Ammon's horn (tissue), 1 donor: ENCODE measurements at regions not wholly inside any gene's neighbourhood (a gene's known extent, or its start where the extent isn't known, plus 50 kb on each side); places are given as distances from the start of the nearest gene placed in this dataset.
A peak's percentile ranks its signal among the peaks of the same experiment; 100 is the strongest.

Experiments
- DNase-seq: peaks from one replicate; pipeline ENCODE4 v3.0.0-alpha.2; 2016; ENCODE audit warnings: low spot score

- DNase-seq: no peak
These were observed 441.1 kb upstream of the HTR2A start for GRCh38 chr13:47337781-47338507.

GRCh38 chr13:47334173-47334572 lies 437.3 kb upstream of the HTR2A start:
- DNase-seq: peak; percentile 8

GRCh38 chr13:47332149-47332548 lies 435.3 kb upstream of the HTR2A start:
- no peak for DNase-seq

- no peak for DNase-seq
These were observed 433.2 kb upstream of the HTR2A start for GRCh38 chr13:47330031-47330430.

- no peak for DNase-seq
These were observed 431.0 kb upstream of the HTR2A start for GRCh38 chr13:47327861-47328260.

- DNase-seq: no peak
These were observed 429.2 kb upstream of the HTR2A start for GRCh38 chr13:47326061-47326460.

DNA sequence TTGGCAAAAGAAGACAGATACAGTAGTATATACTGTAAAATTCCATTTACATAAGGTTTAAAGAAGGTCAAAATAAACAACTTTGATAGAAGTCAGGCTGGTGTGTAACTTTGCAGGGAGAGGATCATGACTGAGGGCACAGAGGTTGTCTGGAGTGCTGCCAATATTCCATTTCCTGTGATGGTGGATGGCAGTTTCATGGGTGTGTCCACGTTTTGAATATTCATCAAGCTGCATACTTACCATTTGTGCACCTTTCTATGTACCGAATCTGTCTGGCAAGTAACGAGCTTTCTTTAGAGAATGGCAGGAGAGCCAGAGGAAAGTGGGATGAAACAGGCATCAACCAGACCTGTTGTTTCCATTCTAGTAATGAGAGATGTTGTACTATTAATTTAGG lies 420.5 kb upstream of the HTR2A start:
- no peak for DNase-seq

DNA sequence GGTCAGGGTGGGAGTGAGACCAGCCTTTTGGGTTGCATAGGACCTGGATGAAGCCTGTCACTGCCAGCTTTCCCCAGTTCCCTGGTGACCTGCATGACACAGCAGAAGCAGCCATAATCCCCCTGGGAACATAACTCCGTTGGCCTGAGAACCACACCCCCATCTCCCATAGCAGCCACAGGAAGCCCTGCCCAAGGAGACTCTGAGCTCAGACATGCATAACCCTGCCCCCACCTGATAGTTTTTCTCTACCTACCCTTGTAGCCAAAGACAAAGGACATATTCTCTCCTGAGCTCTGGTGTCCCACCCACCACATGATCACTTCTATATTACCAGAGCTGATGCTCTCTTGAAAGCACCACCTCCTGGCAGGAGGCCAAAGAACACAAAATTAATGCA lies 413.5 kb upstream of the HTR2A start:
- no peak for DNase-seq

GRCh38 chr13:47306991-47307390 lies 410.1 kb upstream of the HTR2A start:
- DNase-seq: no peak

DNA sequence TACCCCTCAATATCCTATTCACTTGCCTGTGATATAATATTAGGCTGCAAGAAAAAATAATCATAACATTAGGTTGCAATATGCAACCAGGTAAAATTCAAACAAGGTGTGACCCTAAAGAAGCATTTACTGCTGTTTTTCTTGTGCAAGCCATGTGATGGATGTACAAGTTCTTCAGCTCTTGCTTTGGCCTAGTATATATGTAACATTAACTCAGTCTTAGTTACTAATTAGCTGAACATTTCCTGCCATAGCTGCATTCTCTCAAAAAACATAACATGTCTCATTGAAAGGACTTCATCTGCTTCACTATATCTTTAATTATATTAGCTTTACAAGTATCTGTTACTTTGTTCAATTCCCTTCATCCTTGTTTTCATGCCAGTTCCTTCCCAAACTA lies 406.8 kb upstream of the HTR2A start:
- DNase-seq: no peak

GRCh38 chr13:47299304-47299703 lies 402.5 kb upstream of the HTR2A start:
- no peak for DNase-seq

GRCh38 chr13:47298506-47298905 lies 401.7 kb upstream of the HTR2A start:
- no peak for DNase-seq

DNA sequence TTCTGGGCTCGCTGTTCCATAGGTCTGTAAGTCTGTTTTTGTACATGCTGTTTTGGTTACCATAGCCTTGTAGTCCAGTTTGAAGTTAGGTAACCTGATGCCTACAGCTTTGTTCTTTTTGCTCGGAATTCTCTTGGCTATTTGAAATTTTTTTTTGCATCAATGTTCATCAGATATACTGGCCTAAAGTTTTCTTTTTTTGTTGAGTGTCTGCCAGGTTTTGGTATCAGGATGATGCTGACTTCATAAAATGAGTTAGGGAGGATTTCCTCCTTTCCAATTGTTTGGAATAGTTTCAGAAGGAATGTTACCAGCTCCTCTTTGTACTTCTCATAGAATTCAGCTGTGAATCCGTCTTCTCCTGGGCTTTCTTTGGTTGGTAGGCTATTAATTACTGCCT lies 397.8 kb upstream of the HTR2A start:
- DNase-seq: no peak

DNA sequence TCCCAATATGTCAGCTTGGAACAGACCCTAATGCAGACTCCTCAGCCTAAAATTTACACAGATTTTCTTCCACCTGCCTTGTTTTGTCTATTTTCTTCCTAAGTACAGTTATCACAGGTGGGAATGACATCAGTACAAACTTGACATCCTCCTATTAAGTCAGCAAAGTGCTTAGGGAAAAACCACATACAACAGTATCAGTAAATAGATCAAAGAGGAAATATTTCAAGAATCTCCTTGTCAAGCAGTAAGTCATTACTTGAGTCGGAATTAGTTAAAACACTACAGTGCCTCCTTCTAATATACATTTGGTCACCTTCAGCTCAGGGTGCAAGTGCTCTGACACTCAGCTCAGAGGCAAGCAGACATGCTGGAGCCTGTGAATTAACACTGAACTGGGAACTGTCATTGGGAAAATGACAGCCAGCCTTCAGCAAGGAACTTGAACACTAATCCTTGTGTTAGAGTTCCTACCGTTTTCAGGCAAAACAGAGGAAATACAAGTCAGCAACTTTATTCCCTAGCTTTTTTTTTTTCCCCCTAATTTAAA lies 394.3 kb upstream of the HTR2A start:
- no peak for DNase-seq

GRCh38 chr13:47289567-47289966 lies 392.7 kb upstream of the HTR2A start:
- no peak for DNase-seq

DNA sequence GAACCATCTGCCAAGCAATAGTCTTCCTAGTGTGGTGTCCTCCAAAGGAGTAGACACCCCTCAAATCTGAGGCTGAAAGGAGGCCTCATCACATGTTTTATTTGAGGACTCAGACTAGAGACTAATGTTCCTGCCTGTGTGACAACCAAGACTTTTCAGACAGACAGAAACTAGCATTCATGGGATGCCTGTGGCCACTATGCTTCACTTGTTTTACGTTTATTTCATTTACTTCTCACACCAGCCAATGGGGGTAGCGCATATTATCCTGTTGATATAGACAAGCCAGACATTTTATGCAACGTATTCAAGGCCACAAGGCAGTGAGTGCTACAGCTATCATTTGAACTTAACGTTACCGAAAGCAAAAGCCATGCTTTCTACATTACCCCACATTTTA lies 391.7 kb upstream of the HTR2A start:
- no peak for DNase-seq

DNA sequence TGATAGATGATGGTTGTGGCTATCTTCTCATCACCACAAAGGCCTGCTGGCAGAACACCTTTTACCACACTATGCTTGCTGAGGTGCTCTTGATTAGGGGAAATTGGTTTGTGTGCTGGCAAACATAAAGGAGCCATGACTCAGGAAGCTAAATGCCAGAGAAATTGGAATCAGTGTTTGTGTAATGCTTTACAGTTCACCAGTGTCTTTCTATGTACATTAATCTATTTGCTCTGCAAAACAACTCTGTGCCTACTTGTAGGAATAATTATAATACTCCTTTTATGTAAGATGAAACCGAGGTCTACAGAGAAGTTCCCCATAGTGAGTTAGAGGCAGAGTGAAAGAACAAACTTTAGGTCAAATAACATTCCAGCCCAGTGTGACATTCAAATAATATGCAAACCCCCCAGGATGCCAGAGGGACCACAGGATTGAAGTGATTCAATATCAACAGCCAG lies 390.5 kb upstream of the HTR2A start:
- DNase-seq: no peak

- no peak for DNase-seq
These were observed 385.1 kb upstream of the HTR2A start for GRCh38 chr13:47281991-47282390.

DNA sequence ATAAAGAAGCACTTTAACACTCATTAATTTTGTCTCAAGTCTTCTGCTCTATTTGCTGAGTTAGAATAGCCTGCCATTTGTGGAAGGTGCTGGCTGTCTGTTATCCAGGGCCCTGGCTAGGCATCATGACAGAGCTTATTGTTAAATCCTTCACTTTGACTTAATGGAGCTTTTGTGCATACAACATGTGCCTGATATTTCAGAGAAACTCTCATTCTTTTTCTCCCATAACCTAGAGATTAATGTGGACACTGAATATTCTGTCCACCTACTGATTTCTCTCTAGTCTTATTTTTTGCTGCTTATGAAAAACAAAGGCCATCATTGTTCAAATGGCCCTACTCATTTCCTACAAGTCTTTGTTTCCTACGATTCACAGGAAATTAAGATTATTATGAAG lies 383.1 kb upstream of the HTR2A start:
- no peak for DNase-seq

- no peak for DNase-seq
These were observed 380.9 kb upstream of the HTR2A start for GRCh38 chr13:47277774-47278173.

DNA sequence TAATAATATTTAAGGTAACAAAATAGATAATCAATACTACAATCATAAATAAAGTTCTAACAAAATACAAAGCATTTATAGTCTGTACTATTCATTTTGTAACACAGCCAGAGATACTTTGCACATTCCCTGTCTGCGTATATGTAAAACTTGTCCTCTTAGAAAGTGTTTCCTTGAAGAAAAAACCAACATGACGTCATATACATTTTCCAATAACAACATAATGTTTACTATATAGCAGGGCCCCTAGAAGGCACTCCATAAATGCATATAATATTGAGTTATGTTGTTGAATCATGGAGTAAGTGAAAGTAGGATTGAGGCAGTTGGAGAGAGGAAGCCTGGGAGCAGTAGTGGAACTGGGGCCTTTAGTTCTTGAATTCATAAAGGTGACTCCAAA lies 371.4 kb upstream of the HTR2A start:
- DNase-seq: no peak

GRCh38 chr13:47258384-47258783 lies 361.5 kb upstream of the HTR2A start:
- no peak for DNase-seq

DNA sequence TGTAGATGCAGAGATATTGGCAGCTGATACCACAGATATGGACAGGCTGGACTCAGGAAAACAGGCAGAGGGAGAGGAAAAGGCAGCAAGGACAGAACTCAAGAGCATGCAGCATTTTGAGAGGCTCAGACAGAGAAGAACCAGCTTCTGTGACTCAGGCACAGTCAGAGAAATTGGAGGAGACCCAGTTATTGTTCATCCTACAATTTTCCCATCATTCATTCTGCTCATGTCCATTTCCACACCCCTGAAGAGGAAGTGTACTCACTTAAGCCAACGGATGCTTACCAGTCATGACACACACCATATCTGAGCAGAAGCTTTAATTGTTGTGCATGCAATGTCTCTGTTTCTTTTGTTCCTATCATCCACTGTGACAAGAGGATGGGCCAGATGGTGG lies 359.8 kb upstream of the HTR2A start:
- peak; percentile 2 for DNase-seq

DNA sequence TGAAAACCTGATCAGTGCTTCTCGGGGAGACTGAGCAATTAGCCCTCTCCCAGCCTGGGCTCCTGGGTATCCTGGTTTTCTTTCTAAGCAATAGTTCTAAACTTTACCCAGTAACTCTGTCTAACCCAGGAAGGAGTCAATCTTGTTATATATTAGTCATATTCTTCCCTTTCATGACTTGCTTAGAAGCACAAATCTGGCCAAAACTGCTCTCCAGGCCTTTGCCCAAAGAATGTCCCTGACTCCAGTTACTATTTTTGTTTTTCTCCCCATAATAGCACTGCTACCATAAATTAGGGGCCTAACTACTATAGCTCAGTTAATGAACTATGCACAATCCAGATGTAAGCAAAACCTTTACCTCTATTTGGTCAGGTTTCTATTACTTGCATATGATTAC lies 355.8 kb upstream of the HTR2A start:
- DNase-seq: no peak
